ENCODE measurements at regions not wholly inside any gene's neighbourhood (a gene's known extent, or its start where the extent isn't known, plus 50 kb on each side); places are given as distances from the start of the nearest gene placed in this dataset.

DNA sequence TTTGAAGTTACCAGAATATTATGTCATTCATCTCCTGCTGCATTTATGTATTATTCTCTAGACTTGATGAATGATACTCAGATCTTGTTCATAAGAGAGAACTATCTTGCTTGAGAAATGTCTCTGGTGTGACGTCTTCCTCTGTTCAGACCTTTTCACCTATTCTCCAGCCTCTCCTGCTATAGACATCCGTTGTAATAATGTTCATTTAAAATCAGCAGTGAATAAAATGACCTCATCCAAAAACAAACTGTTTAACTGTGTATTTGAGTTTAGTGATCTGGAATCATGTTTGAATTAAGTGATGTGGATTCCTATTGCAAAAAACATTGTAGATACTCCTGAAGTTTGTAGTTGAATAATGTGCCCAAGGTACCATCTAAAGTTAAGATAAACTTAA, 487.1 kb downstream of the PCNX1 start:
- TF ChIP-seq CTCF (IDR thresholded peaks at IDR 0.05; ENCODE audit: insufficient read depth, low read depth, low read length) (no peak), EZH2 (IDR thresholded peaks at IDR 0.05; ENCODE audit: insufficient read depth, low read length) (no peak)
